Body of pancreas (tissue), 4 donors: ENCODE measurements at regions not wholly inside any gene's neighbourhood (a gene's known extent, or its start where the extent isn't known, plus 50 kb on each side); places are given as distances from the start of the nearest gene placed in this dataset.

ENCODE experiments used
- ATAC-seq: fragments of 150-250 bp; one replicate; pipeline ENCODE4 v1.9.1; 2016
- DNase-seq, 4 donors: peaks; one replicate each; pipeline ENCODE4 v3.0.0-alpha.2; 2019
- H3K27ac ChIP-seq, 4 donors: fragments of 200-600 bp; sonication (generic); 1 replicate in 3 of 4; 2 replicates in 1 of 4; pipeline versions ENCODE4 v1.5.1 to v1.6.1; 2016 to 2019; ENCODE audit warnings: mild to moderate bottlenecking in 1 of 4, mixed read lengths in 1 of 4, moderate library complexity in 1 of 4
- H3K27me3 ChIP-seq, 2 donors: fragments of 200-600 bp; sonication (generic); one replicate each; pipeline ENCODE4 v1.6.0; 2016; ENCODE audit warnings: mild to moderate bottlenecking in 1 of 2
- H3K36me3 ChIP-seq, 2 donors: fragments of 200-600 bp; sonication (generic); replicated peaks in 1 of 2; 2 replicates each; pipeline ENCODE4 v1.5.1; 2016; ENCODE audit warnings: low read depth in 2 of 2; ENCODE audit not compliant: insufficient read depth in 1 of 2
- H3K4me1 ChIP-seq: fragments of 200-600 bp; sonication (generic); one replicate; pipeline ENCODE4 v1.6.0; 2016
- H3K4me3 ChIP-seq, 2 donors: fragments of 200-600 bp; sonication (generic); 1 replicate in 1 of 2; 2 replicates in 1 of 2; pipeline ENCODE4 v1.5.1; 2016 to 2019
- H3K9me3 ChIP-seq, 3 donors: fragments of 200-600 bp; sonication (generic); 1 replicate in 2 of 3; 2 replicates in 1 of 3; pipeline ENCODE4 v1.5.1; 2016
- POLR2A ChIP-seq, 3 donors: fragments of 450-650 bp; IDR thresholded peaks; one replicate each; pipeline ENCODE4 v1.6.1; 2016; ENCODE audit warnings: antibody characterized with exemption in 3 of 3, mild to moderate bottlenecking in 2 of 3
- WGBS, 2 donors: methylation state at CpG; one replicate each; pipeline ENCODE4 v1.1.5; 2017; 5-methylcytosine and 5-hydroxymethylcytosine counted together
- intact Hi-C: fragments of 100-400 bp; cut with DNase I; formaldehyde crosslinking; loops from one replicate; pipeline ENCODE4 v1.15.1; 2023
- TF ChIP-seq, protein P1 (sequence below), 7 experiments: fragments of 450-650 bp in 4 of 7; fragments of 200-600 bp in 3 of 7; sonication (generic) in 3 of 7; IDR thresholded peaks; one replicate each; pipeline ENCODE4 v1.5.1; 2016 to 2019; ENCODE audit warnings: antibody characterized with exemption in 7 of 7

DNA sequence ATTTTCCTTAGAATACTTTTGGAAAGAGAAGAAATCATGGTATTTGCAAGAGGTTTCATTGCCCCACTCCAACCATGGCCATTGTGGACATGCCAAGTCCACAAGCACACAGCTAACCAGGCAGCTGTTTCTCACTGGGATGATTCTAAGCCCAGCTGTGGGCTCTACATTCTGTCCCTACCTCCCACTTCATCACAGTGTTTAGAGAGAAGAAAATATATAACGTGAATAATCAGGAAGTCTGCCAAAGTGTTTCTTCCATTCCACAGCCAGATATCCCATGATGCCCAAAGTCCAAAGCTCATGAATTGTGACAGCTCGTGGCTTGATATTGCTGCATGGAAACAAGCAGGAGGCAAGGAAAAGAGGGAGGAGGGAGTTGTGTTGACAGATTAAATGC lies 433.7 kb upstream of the GYPC start:
- no peak for TF ChIP-seq POLR2A (IDR thresholded peaks at IDR 0.05)
- TF ChIP-seq, protein P1, sequence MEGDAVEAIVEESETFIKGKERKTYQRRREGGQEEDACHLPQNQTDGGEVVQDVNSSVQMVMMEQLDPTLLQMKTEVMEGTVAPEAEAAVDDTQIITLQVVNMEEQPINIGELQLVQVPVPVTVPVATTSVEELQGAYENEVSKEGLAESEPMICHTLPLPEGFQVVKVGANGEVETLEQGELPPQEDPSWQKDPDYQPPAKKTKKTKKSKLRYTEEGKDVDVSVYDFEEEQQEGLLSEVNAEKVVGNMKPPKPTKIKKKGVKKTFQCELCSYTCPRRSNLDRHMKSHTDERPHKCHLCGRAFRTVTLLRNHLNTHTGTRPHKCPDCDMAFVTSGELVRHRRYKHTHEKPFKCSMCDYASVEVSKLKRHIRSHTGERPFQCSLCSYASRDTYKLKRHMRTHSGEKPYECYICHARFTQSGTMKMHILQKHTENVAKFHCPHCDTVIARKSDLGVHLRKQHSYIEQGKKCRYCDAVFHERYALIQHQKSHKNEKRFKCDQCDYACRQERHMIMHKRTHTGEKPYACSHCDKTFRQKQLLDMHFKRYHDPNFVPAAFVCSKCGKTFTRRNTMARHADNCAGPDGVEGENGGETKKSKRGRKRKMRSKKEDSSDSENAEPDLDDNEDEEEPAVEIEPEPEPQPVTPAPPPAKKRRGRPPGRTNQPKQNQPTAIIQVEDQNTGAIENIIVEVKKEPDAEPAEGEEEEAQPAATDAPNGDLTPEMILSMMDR (IDR thresholded peaks at IDR 0.05): no peak
- 32 to 35% methylated on average over 2 of the region's 2 CpGs for WGBS, 2 donors
- H3K27me3 ChIP-seq: no peaks in the 10 kb centered on the region
- no peak overlapping the region for H3K27ac ChIP-seq
- no peak for DNase-seq
- H3K36me3 ChIP-seq: no peaks in the 10 kb centered on the region
- intact Hi-C loops: no loop called here
- no peaks in the 10 kb centered on the region for H3K4me1 ChIP-seq
- no peak for ATAC-seq
- no peak overlapping the region for H3K4me3 ChIP-seq
- no peaks in the 10 kb centered on the region for H3K9me3 ChIP-seq

DNA sequence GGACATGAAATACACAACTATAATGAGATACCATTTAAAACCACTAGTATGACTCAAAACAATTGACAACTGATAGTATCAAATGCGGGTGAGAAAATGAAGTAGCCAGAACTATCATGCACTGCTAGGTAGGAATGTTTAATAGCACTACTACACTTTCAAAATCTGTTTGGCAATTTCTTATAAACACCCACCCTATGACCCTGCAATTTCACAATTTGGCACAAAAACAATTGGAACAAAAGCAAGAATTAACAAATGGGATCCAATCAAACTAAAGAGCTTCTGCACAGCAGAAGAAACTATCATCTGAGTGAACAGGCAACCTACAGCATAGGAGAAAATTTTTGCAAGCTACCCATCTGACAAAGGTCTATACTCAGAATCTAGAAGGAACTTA lies 431.2 kb upstream of the GYPC start:
- Histone ChIP-seq H3K27ac (no peak overlapping the region), H3K9me3 (no peaks in the 10 kb centered on the region), H3K4me1 (no peaks in the 10 kb centered on the region), H3K27me3 (no peaks in the 10 kb centered on the region), H3K36me3 (no peaks in the 10 kb centered on the region), H3K4me3 (no peak overlapping the region)
- intact Hi-C loops: no loop called here
- no peak for DNase-seq
- 74 to 79% methylated on average over 1 of the region's 1 CpG for WGBS, 2 donors
- TF ChIP-seq, protein P1 (IDR thresholded peaks at IDR 0.05): no peak
- no peak for TF ChIP-seq POLR2A (IDR thresholded peaks at IDR 0.05)
- no peak for ATAC-seq

DNA sequence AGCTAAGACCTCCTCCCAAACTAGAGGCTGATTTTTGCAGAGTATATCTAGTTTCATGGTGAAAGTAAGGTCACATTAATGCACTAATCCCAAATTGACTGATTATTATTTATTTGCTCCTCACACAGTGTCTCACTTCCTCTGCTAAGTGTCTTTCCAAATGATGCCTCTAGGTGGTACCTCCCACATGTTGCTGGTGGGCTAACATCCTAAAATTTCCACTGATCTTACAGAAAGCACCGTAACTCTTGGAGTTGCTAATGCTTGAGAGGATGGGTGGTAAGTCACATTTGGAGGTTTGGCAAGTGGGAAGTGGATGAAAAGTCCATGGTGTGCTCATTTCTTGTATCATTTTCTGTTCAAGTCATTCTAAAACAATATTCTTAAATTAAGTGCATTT lies 428.7 kb upstream of the GYPC start:
- WGBS, 2 donors: 53 to 74% methylated on average over 1 of the region's 1 CpG
- no peak for TF ChIP-seq POLR2A (IDR thresholded peaks at IDR 0.05)
- TF ChIP-seq, protein P1 (IDR thresholded peaks at IDR 0.05): no peak
- DNase-seq (no peak), ATAC-seq (no peak)
- no peaks in the 10 kb centered on the region for H3K27me3 ChIP-seq
- H3K4me3 ChIP-seq: no peak overlapping the region
- no peaks in the 10 kb centered on the region for H3K9me3 ChIP-seq
- no peaks in the 10 kb centered on the region for H3K36me3 ChIP-seq
- H3K4me1 ChIP-seq: no peaks in the 10 kb centered on the region
- intact Hi-C loops: no loop called here
- H3K27ac ChIP-seq: no peak overlapping the region

DNA sequence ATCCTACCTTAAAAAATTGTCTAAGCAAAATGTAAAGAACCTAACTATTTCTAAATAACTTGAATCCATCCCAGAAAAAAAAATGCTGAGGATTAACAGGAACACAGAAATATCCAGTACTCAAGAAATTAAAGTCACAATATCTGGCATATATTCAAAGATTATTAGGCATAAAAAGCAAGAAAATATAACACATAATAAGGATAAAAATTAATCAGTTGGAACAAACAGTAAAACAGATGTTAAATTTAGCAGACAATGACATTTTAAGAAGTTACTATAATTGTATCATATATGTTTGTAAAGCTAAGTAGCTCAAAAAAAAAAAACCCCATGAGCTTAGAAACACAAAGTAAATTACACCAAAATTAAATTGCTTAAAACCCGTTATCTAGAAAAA lies 427.4 kb upstream of the GYPC start:
- 52 to 59% methylated on average over 1 of the region's 1 CpG for WGBS, 2 donors
- intact Hi-C loops: no loop called here

DNA sequence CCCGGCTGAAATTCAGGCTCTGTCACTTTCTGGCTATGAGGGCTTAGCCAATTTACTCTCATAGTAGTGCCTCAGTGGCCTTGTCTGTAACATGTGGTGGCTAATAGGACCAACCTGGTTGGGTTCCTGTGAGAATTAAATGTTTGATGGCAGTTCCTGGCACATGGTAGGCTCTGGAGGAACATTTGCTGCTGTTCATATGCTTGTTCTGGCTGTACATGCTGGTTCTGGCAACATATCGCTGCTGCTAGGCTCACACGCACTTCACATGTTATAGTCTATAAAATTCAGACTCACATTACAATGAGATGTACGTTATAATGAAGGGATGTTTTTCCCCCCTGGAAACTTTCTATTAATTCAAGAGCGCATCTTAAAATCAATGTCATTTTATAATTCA lies 417.7 kb upstream of the GYPC start:
- no peaks in the 10 kb centered on the region for H3K36me3 ChIP-seq
- WGBS, 2 donors: 92 to 93% methylated on average over 5 of the region's 5 CpGs
- H3K27me3 ChIP-seq: no peaks in the 10 kb centered on the region
- no peaks in the 10 kb centered on the region for H3K4me1 ChIP-seq
- DNase-seq (no peak), ATAC-seq (no peak)
- TF ChIP-seq, protein P1 (IDR thresholded peaks at IDR 0.05): no peak
- no peak for TF ChIP-seq POLR2A (IDR thresholded peaks at IDR 0.05)
- intact Hi-C loops: no loop called here
- no peaks in the 10 kb centered on the region for H3K9me3 ChIP-seq
- no peak overlapping the region for H3K27ac ChIP-seq
- no peak overlapping the region for H3K4me3 ChIP-seq

More for the DNA sequence above, 427.4 kb upstream of the GYPC start:
- Histone ChIP-seq H3K36me3 (no peaks in the 10 kb centered on the region), H3K4me1 (no peaks in the 10 kb centered on the region), H3K27ac (no peak overlapping the region), H3K9me3 (no peaks in the 10 kb centered on the region), H3K27me3 (no peaks in the 10 kb centered on the region), H3K4me3 (no peak overlapping the region)
- TF ChIP-seq POLR2A (IDR thresholded peaks at IDR 0.05): no peak
- TF ChIP-seq, protein P1 (IDR thresholded peaks at IDR 0.05): no peak
- DNase-seq (no peak), ATAC-seq (no peak)
